Osteoblast (primary cell): ENCODE measurements at regions not wholly inside any gene's neighbourhood (a gene's known extent, or its start where the extent isn't known, plus 50 kb on each side); places are given as distances from the start of the nearest gene placed in this dataset.

Experiments used
- DNase-seq: peaks from one replicate; pipeline ENCODE4 v3.0.0; 2011; ENCODE audit warnings: low spot score, mixed read lengths; ENCODE audit not compliant: insufficient read length; ENCODE audit errors: missing footprints
- H2AFZ ChIP-seq: 2 replicates; pipeline ENCODE4 v1.6.0; 2011; ENCODE audit warnings: mild to moderate bottlenecking, low read length
- H3K27ac ChIP-seq: 2 replicates; pipeline ENCODE4 v1.5.1; 2011; ENCODE audit warnings: mild to moderate bottlenecking, low read depth, low read length, moderate library complexity
- H3K27me3 ChIP-seq: 2 replicates; pipeline ENCODE4 v1.6.0; 2012; ENCODE audit warnings: mild to moderate bottlenecking, control low read depth, inconsistent platforms, low read length, moderate library complexity; ENCODE audit not compliant: insufficient read depth
- H3K36me3 ChIP-seq: 2 replicates; pipeline ENCODE4 v1.5.1; 2011; ENCODE audit warnings: mild to moderate bottlenecking, low read length, control low read depth, moderate library complexity; ENCODE audit not compliant: insufficient read depth
- H3K4me1 ChIP-seq: 2 replicates; pipeline ENCODE4 v1.5.1; 2011; ENCODE audit warnings: mild to moderate bottlenecking, low read length, control low read depth, moderate library complexity; ENCODE audit not compliant: insufficient read depth
- H3K4me2 ChIP-seq: 2 replicates; pipeline ENCODE4 v1.6.0; 2011; ENCODE audit warnings: mild to moderate bottlenecking, low read length; ENCODE audit not compliant: insufficient read depth
- H3K4me3 ChIP-seq: fragments of 200-600 bp; sonication (generic); 3 replicates; pipeline ENCODE4 v1.5.1; 2012; ENCODE audit warnings: mild to moderate bottlenecking, low read length, inconsistent platforms; ENCODE audit not compliant: insufficient read depth
- H3K79me2 ChIP-seq: 2 replicates; pipeline ENCODE4 v1.6.0; 2012; ENCODE audit warnings: mild to moderate bottlenecking, low read length, control low read depth, inconsistent platforms; ENCODE audit not compliant: insufficient read depth
- H3K9me3 ChIP-seq: 2 replicates; pipeline ENCODE4 v1.5.1; 2011; ENCODE audit warnings: low read depth, low read length, control low read depth
- H4K20me1 ChIP-seq: 2 replicates; pipeline ENCODE4 v1.6.0; 2012; ENCODE audit warnings: mild to moderate bottlenecking, low read length, control low read depth; ENCODE audit not compliant: insufficient read depth
- CTCF ChIP-seq: IDR thresholded peaks from 2 replicates; pipeline ENCODE4 v1.5.1; 2011; ENCODE audit warnings: mild to moderate bottlenecking, low read depth, low read length, moderate library complexity; ENCODE audit errors: extremely low read depth

GRCh38 chr9:27638716-27639115, 65.4 kb upstream of the C9orf72 start:
- Histone ChIP-seq H3K4me1 (no peaks in the 10 kb centered on the region), H3K27ac (no peak overlapping the region), H3K4me3 (no peak overlapping the region), H3K36me3 (no peaks in the 10 kb centered on the region), H3K27me3 (no peaks in the 10 kb centered on the region), H2AFZ (no peak overlapping the region), H3K9me3 (no peaks in the 10 kb centered on the region), H3K79me2 (no peaks in the 10 kb centered on the region), H4K20me1 (no peaks in the 10 kb centered on the region), H3K4me2 (no peak overlapping the region)
- no peak for TF ChIP-seq CTCF
- no peak for DNase-seq

DNA sequence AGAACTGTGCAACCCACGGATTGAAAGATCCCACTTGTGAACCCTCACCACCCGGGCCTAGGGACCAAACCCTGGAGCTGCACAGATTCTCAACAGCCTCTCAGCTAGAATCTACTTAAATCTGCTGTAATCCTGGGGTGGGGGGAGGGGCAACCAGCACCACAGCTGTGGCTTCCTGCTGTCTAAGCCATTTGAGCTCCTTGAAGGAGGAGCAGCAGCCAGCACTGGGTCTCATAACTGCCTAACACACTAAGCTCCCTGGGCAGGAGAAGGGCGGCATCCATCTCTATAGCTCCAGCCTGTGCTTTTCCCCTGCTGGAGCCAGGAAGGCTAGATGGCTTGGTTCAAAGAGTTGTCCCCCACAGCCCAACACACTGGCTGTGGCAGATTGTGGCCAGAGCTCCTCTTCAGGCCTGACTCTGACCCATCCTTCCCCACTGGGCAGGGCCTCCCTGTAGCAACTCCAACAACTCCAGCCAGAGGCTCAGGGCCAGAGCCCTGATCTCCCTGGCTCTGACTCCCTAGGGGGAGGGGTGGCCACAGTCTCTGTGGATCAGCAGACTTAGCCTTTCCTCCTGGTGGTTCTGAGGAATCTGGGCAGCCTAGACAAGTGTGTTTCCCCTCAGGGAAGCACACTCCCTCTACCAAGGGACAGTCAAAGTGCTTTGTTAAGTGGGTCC, 72.0 kb upstream of the C9orf72 start:
- Histone ChIP-seq H4K20me1 (no peaks in the 10 kb centered on the region), H3K79me2 (no peaks in the 10 kb centered on the region), H3K36me3 (no peaks in the 10 kb centered on the region), H3K4me2 (no peak overlapping the region), H2AFZ (no peak overlapping the region), H3K4me1 (no peaks in the 10 kb centered on the region), H3K27me3 (no peaks in the 10 kb centered on the region), H3K27ac (no peak overlapping the region), H3K9me3 (no peaks in the 10 kb centered on the region), H3K4me3 (no peak overlapping the region)
- no peak for DNase-seq
- TF ChIP-seq CTCF, result no peak

- no peaks in the 10 kb centered on the region for H3K9me3 ChIP-seq
- H2AFZ ChIP-seq, result no peak overlapping the region
- H3K27ac ChIP-seq, result no peak overlapping the region
- H3K4me1 ChIP-seq, result no peaks in the 10 kb centered on the region
- no peak overlapping the region for H3K4me2 ChIP-seq
- no peak for DNase-seq
- no peaks in the 10 kb centered on the region for H3K79me2 ChIP-seq
- H4K20me1 ChIP-seq, result no peaks in the 10 kb centered on the region
- H3K36me3 ChIP-seq, result no peaks in the 10 kb centered on the region
- no peaks in the 10 kb centered on the region for H3K27me3 ChIP-seq
- no peak for TF ChIP-seq CTCF
- no peak overlapping the region for H3K4me3 ChIP-seq
These were observed 80.0 kb upstream of the C9orf72 start for GRCh38 chr9:27653246-27653645.

- Histone ChIP-seq H3K79me2 (no peaks in the 10 kb centered on the region), H3K9me3 (no peaks in the 10 kb centered on the region), H3K4me3 (no peak overlapping the region), H3K27me3 (no peaks in the 10 kb centered on the region), H3K4me2 (no peak overlapping the region), H4K20me1 (no peaks in the 10 kb centered on the region), H3K27ac (no peak overlapping the region), H3K4me1 (no peaks in the 10 kb centered on the region), H2AFZ (no peak overlapping the region), H3K36me3 (no peaks in the 10 kb centered on the region)
- no peak for DNase-seq
- TF ChIP-seq CTCF, result no peak
These were observed 80.7 kb upstream of the C9orf72 start for GRCh38 chr9:27653957-27654356.
